PC-9 (cell line): ENCODE measurements at regions not wholly inside any gene's neighbourhood (a gene's known extent, or its start where the extent isn't known, plus 50 kb on each side); places are given as distances from the start of the nearest gene placed in this dataset.

Source experiments
- BruUV-seq: library from RNA; stranded (reverse); fragments of 400-500 nt; replicated peaks from 2 replicates; lab custom pipeline; 2021; lab: Mats Ljungman, UMichigan
- CTCF ChIA-PET: fragments of 300-600 bp; sonication (Branson Sonifier 250); formaldehyde crosslinking; loops from one replicate; lab custom pipeline; 2022; ENCODE audit warnings: antibody characterized with exemption; lab: Charles Lee
- POLR2A ChIA-PET: fragments of 300-600 bp; sonication (Branson Sonifier 250); formaldehyde crosslinking; loops from one replicate; lab custom pipeline; 2022; ENCODE audit warnings: antibody characterized with exemption; ENCODE audit not compliant: unreplicated experiment; lab: Charles Lee
- DNase-seq, 2 experiments: peaks; one replicate each; pipeline versions ENCODE4 v3.0.0 to v3.0.0-alpha.2; 2015 to 2022; ENCODE audit warnings: mixed read lengths in 1 of 2
- H2AFZ ChIP-seq: fragments of 200-600 bp; sonication (generic); 2 replicates; pipeline ENCODE4 v1.8.1; 2017; ENCODE audit warnings: antibody characterized with exemption
- H3F3A ChIP-seq: fragments of 200-600 bp; sonication (generic); 2 replicates; pipeline ENCODE4 v1.8.1; 2017; ENCODE audit warnings: antibody characterized with exemption, mild to moderate bottlenecking, low read depth; ENCODE audit not compliant: insufficient read depth
- H3K27ac ChIP-seq: fragments of 200-600 bp; sonication (generic); 2 replicates; pipeline ENCODE4 v1.6.1; 2016; ENCODE audit warnings: mixed run types
- H3K27me3 ChIP-seq: fragments of 200-600 bp; sonication (generic); 2 replicates; pipeline ENCODE4 v1.6.1; 2016; ENCODE audit warnings: low read depth, mixed run types; ENCODE audit not compliant: insufficient read depth
- H3K36me3 ChIP-seq: fragments of 200-600 bp; sonication (generic); 2 replicates; pipeline ENCODE4 v1.6.1; 2016; ENCODE audit warnings: low read depth, mixed run types
- H3K4me1 ChIP-seq: fragments of 200-600 bp; sonication (generic); replicated peaks from 2 replicates; pipeline ENCODE4 v1.6.1; 2016; ENCODE audit warnings: mixed run types; ENCODE audit not compliant: insufficient read depth
- H3K4me2 ChIP-seq: fragments of 200-600 bp; sonication (generic); 2 replicates; pipeline ENCODE4 v1.6.1; 2017; ENCODE audit warnings: mixed run types
- H3K4me3 ChIP-seq: fragments of 200-600 bp; sonication (generic); 2 replicates; pipeline ENCODE4 v1.6.1; 2016; ENCODE audit warnings: mixed run types
- H3K79me2 ChIP-seq: fragments of 200-600 bp; sonication (generic); 2 replicates; pipeline ENCODE4 v1.6.1; 2017; ENCODE audit warnings: low read depth, mixed run types
- H3K9me2 ChIP-seq: fragments of 200-600 bp; sonication (generic); 2 replicates; pipeline ENCODE4 v1.8.1; 2017; ENCODE audit warnings: mild to moderate bottlenecking; ENCODE audit not compliant: insufficient read depth
- H3K9me3 ChIP-seq: fragments of 200-600 bp; sonication (generic); 2 replicates; pipeline ENCODE4 v1.8.1; 2016; ENCODE audit warnings: low read depth; ENCODE audit not compliant: insufficient read depth
- H4K20me1 ChIP-seq: fragments of 200-600 bp; sonication (generic); 2 replicates; pipeline ENCODE4 v1.8.1; 2017; ENCODE audit not compliant: insufficient read depth
- CTCF ChIP-seq: fragments of 200-600 bp; sonication (generic); conservative IDR thresholded peaks from 2 replicates; pipeline ENCODE4 v1.6.1; 2017; ENCODE audit warnings: mixed run types, antibody characterized with exemption, mild to moderate bottlenecking, moderate library complexity
- EZH2 ChIP-seq: fragments of 200-600 bp; sonication (generic); IDR thresholded peaks from 2 replicates; pipeline ENCODE4 v1.8.0; 2017; ENCODE audit warnings: antibody characterized with exemption, low read depth
- intact Hi-C: fragments of 100-400 bp; cut with micrococcal nuclease; formaldehyde crosslinking; loops from one replicate; pipeline ENCODE4 v1.10.0; 2022; ENCODE audit not compliant: unreplicated experiment

- ChIA-PET CTCF (no interaction called here), POLR2A (no interaction called here)
- H3K27ac ChIP-seq = no peak overlapping the region
- TF ChIP-seq EZH2 = no peak
- TF ChIP-seq CTCF = no peak
- H3K4me1 ChIP-seq = no peaks in the 10 kb centered on the region
- H3K9me2 ChIP-seq = no peaks in the 10 kb centered on the region
- H2AFZ ChIP-seq = no peak overlapping the region
- no peaks in the 10 kb centered on the region for H3K79me2 ChIP-seq
- H3K9me3 ChIP-seq = peaks cover 4% of the 10 kb centered on the region; the same call in 1 of the 2 replicates
- no peaks in the 10 kb centered on the region for H4K20me1 ChIP-seq
- H3K4me3 ChIP-seq = no peak overlapping the region
- H3F3A ChIP-seq = peaks cover 6% of the 10 kb centered on the region; the same call in 1 of the 2 replicates
- H3K4me2 ChIP-seq = no peak overlapping the region
- no peak for DNase-seq
- H3K36me3 ChIP-seq = no peaks in the 10 kb centered on the region
- intact Hi-C loops = no loop called here
- BruUV-seq = no TSS peak
- H3K27me3 ChIP-seq = no peaks in the 10 kb centered on the region
These were observed 118.3 kb upstream of the SHH start for GRCh38 chr7:155930527-155930926.

GRCh38 chr7:155930061-155930460 lies 117.8 kb upstream of the SHH start:
- BruUV-seq = no TSS peak

GRCh38 chr7:155928583-155928982 lies 116.3 kb upstream of the SHH start:
- no peak for TF ChIP-seq EZH2
- no peak for TF ChIP-seq CTCF
- ChIA-PET POLR2A (no interaction called here), CTCF (no interaction called here)
- intact Hi-C loops = no loop called here
- no peaks in the 10 kb centered on the region for H3K27me3 ChIP-seq
- H3K4me2 ChIP-seq = no peak overlapping the region
- no peaks in the 10 kb centered on the region for H4K20me1 ChIP-seq
- no peak overlapping the region for H2AFZ ChIP-seq
- no peak overlapping the region for H3K4me3 ChIP-seq
- H3F3A ChIP-seq = peaks cover 10% of the 10 kb centered on the region; the same call in 1 of the 2 replicates
- DNase-seq = no peak
- H3K9me3 ChIP-seq = peaks cover 4% of the 10 kb centered on the region; the same call in 1 of the 2 replicates
- H3K9me2 ChIP-seq = no peaks in the 10 kb centered on the region
- BruUV-seq = no TSS peak
- H3K27ac ChIP-seq = no peak overlapping the region
- no peaks in the 10 kb centered on the region for H3K79me2 ChIP-seq
- peaks cover 7% of the 10 kb centered on the region for H3K4me1 ChIP-seq
- no peaks in the 10 kb centered on the region for H3K36me3 ChIP-seq

More at GRCh38 chr7:155930061-155930460, 117.8 kb upstream of the SHH start:
- no peaks in the 10 kb centered on the region for H3K27me3 ChIP-seq
- no peaks in the 10 kb centered on the region for H3K79me2 ChIP-seq
- no peaks in the 10 kb centered on the region for H3K36me3 ChIP-seq
- no peak overlapping the region for H3K4me3 ChIP-seq
- peaks cover 6% of the 10 kb centered on the region; the same call in 1 of the 2 replicates for H3F3A ChIP-seq
- ChIA-PET POLR2A (no interaction called here), CTCF (no interaction called here)
- H3K4me1 ChIP-seq = no peaks in the 10 kb centered on the region
- TF ChIP-seq CTCF = no peak
- no peak for TF ChIP-seq EZH2
- H3K4me2 ChIP-seq = no peak overlapping the region
- DNase-seq = no peak
- H4K20me1 ChIP-seq = no peaks in the 10 kb centered on the region
- H3K9me3 ChIP-seq = peaks cover 4% of the 10 kb centered on the region; the same call in 1 of the 2 replicates
- no peaks in the 10 kb centered on the region for H3K9me2 ChIP-seq
- no peak overlapping the region for H3K27ac ChIP-seq
- no peak overlapping the region for H2AFZ ChIP-seq
- intact Hi-C loops = no loop called here
